Activated naive CD8-positive, alpha-beta T cell (primary cell): ENCODE measurements at regions not wholly inside any gene's neighbourhood (a gene's known extent, or its start where the extent isn't known, plus 50 kb on each side); places are given as distances from the start of the nearest gene placed in this dataset.

Experiments
- H3K27ac Mint-ChIP-seq: one replicate; pipeline ENCODE4 v1.8.0; 2021; ENCODE audit warnings: mixed read lengths
- H3K27me3 Mint-ChIP-seq: one replicate; pipeline ENCODE4 v1.8.0; 2021; ENCODE audit warnings: mixed read lengths
- H3K36me3 Mint-ChIP-seq: one replicate; pipeline ENCODE4 v1.8.0; 2021; ENCODE audit warnings: mixed read lengths
- H3K4me1 Mint-ChIP-seq: one replicate; pipeline ENCODE4 v1.8.0; 2021; ENCODE audit warnings: low read depth, mixed read lengths
- H3K4me3 Mint-ChIP-seq: one replicate; pipeline ENCODE4 v1.8.0; 2021; ENCODE audit warnings: mild to moderate bottlenecking, mixed read lengths
- H3K9me3 Mint-ChIP-seq: one replicate; pipeline ENCODE4 v1.8.0; 2021; ENCODE audit warnings: low read depth, mixed read lengths

GRCh38 chr22:48276994-48277867 lies 1514.8 kb downstream of the TBC1D22A start:
- H3K27ac Mint-ChIP-seq: no peak overlapping the region
- H3K4me3 Mint-ChIP-seq: no peak overlapping the region
- peaks cover 16% of the 10 kb centered on the region for H3K27me3 Mint-ChIP-seq
- peaks cover 8% of the 10 kb centered on the region for H3K9me3 Mint-ChIP-seq
- no peaks in the 10 kb centered on the region for H3K4me1 Mint-ChIP-seq
- H3K36me3 Mint-ChIP-seq: no peaks in the 10 kb centered on the region

GRCh38 chr22:48275412-48275811 lies 1513.0 kb downstream of the TBC1D22A start:
- Mint-ChIP-seq H3K4me1 (no peaks in the 10 kb centered on the region), H3K27me3 (peaks cover 13% of the 10 kb centered on the region)

GRCh38 chr22:48270731-48271130 lies 1508.3 kb downstream of the TBC1D22A start:
- no peak overlapping the region for H3K4me3 Mint-ChIP-seq
- peaks cover 9% of the 10 kb centered on the region for H3K27me3 Mint-ChIP-seq
- no peaks in the 10 kb centered on the region for H3K9me3 Mint-ChIP-seq
- no peaks in the 10 kb centered on the region for H3K36me3 Mint-ChIP-seq
- H3K4me1 Mint-ChIP-seq: no peaks in the 10 kb centered on the region
- H3K27ac Mint-ChIP-seq: no peak overlapping the region

More at GRCh38 chr22:48275412-48275811, 1513.0 kb downstream of the TBC1D22A start:
- Mint-ChIP-seq H3K27ac (no peak overlapping the region), H3K4me3 (no peak overlapping the region), H3K9me3 (no peaks in the 10 kb centered on the region), H3K36me3 (no peaks in the 10 kb centered on the region)

- no peak overlapping the region for H3K4me3 Mint-ChIP-seq
- H3K9me3 Mint-ChIP-seq: no peaks in the 10 kb centered on the region
- peaks cover 9% of the 10 kb centered on the region for H3K27me3 Mint-ChIP-seq
- no peak overlapping the region for H3K27ac Mint-ChIP-seq
- no peaks in the 10 kb centered on the region for H3K36me3 Mint-ChIP-seq
- no peaks in the 10 kb centered on the region for H3K4me1 Mint-ChIP-seq
Measured at GRCh38 chr22:48268771-48269552, 1506.5 kb downstream of the TBC1D22A start.

- H3K36me3 Mint-ChIP-seq: no peaks in the 10 kb centered on the region
- no peak overlapping the region for H3K27ac Mint-ChIP-seq
- no peaks in the 10 kb centered on the region for H3K9me3 Mint-ChIP-seq
- no peak overlapping the region for H3K4me3 Mint-ChIP-seq
- H3K4me1 Mint-ChIP-seq: no peaks in the 10 kb centered on the region
- H3K27me3 Mint-ChIP-seq: peaks cover 9% of the 10 kb centered on the region
Measured at GRCh38 chr22:48268293-48268692, 1505.8 kb downstream of the TBC1D22A start.

- Mint-ChIP-seq H3K36me3 (no peaks in the 10 kb centered on the region), H3K27ac (no peak overlapping the region), H3K27me3 (peaks cover 9% of the 10 kb centered on the region), H3K4me3 (no peak overlapping the region), H3K4me1 (no peaks in the 10 kb centered on the region), H3K9me3 (no peaks in the 10 kb centered on the region)
Measured at GRCh38 chr22:48267681-48268080, 1505.2 kb downstream of the TBC1D22A start.

- Mint-ChIP-seq H3K36me3 (no peaks in the 10 kb centered on the region), H3K4me1 (no peaks in the 10 kb centered on the region), H3K27ac (no peak overlapping the region), H3K27me3 (peaks cover 5% of the 10 kb centered on the region), H3K9me3 (no peaks in the 10 kb centered on the region), H3K4me3 (no peak overlapping the region)
Measured at GRCh38 chr22:48265000-48265625, 1502.7 kb downstream of the TBC1D22A start.

GRCh38 chr22:48264586-48264985 lies 1502.1 kb downstream of the TBC1D22A start:
- Mint-ChIP-seq H3K27me3 (peaks cover 5% of the 10 kb centered on the region), H3K4me1 (no peaks in the 10 kb centered on the region), H3K27ac (no peak overlapping the region), H3K36me3 (no peaks in the 10 kb centered on the region), H3K9me3 (no peaks in the 10 kb centered on the region), H3K4me3 (no peak overlapping the region)

GRCh38 chr22:48263791-48264351 lies 1501.4 kb downstream of the TBC1D22A start:
- Mint-ChIP-seq H3K9me3 (no peaks in the 10 kb centered on the region), H3K36me3 (no peaks in the 10 kb centered on the region), H3K4me1 (no peaks in the 10 kb centered on the region), H3K27ac (no peak overlapping the region), H3K4me3 (no peak overlapping the region), H3K27me3 (no peaks in the 10 kb centered on the region)

- Mint-ChIP-seq H3K36me3 (no peaks in the 10 kb centered on the region), H3K4me1 (no peaks in the 10 kb centered on the region), H3K4me3 (no peak overlapping the region), H3K9me3 (no peaks in the 10 kb centered on the region), H3K27me3 (no peaks in the 10 kb centered on the region), H3K27ac (no peak overlapping the region)
Measured at GRCh38 chr22:48263431-48263765, 1500.9 kb downstream of the TBC1D22A start.

- Mint-ChIP-seq H3K9me3 (no peaks in the 10 kb centered on the region), H3K36me3 (no peaks in the 10 kb centered on the region), H3K27ac (no peak overlapping the region), H3K4me1 (peaks cover 2% of the 10 kb centered on the region), H3K4me3 (no peak overlapping the region), H3K27me3 (no peaks in the 10 kb centered on the region)
Measured at GRCh38 chr22:48262596-48263430, 1500.4 kb downstream of the TBC1D22A start.

GRCh38 chr22:48261706-48262105 lies 1499.3 kb downstream of the TBC1D22A start:
- Mint-ChIP-seq H3K27me3 (peaks cover 1% of the 10 kb centered on the region), H3K36me3 (no peaks in the 10 kb centered on the region), H3K9me3 (no peaks in the 10 kb centered on the region), H3K27ac (no peak overlapping the region), H3K4me3 (no peak overlapping the region), H3K4me1 (peaks cover 2% of the 10 kb centered on the region)

GRCh38 chr22:48261048-48261621 lies 1498.7 kb downstream of the TBC1D22A start:
- Mint-ChIP-seq H3K9me3 (no peaks in the 10 kb centered on the region), H3K27ac (no peak overlapping the region), H3K4me3 (no peak overlapping the region), H3K4me1 (peaks cover 2% of the 10 kb centered on the region), H3K27me3 (peaks cover 1% of the 10 kb centered on the region), H3K36me3 (no peaks in the 10 kb centered on the region)
